SU-DHL-6 (cell line): ENCODE measurements at regions not wholly inside any gene's neighbourhood (a gene's known extent, or its start where the extent isn't known, plus 50 kb on each side); places are given as distances from the start of the nearest gene placed in this dataset.

Experiments
- H2AFZ ChIP-seq: fragments of 200-600 bp; sonication (generic); 2 replicates; pipeline ENCODE4 v1.6.1; 2014; ENCODE audit warnings: low read depth, mild to moderate bottlenecking, moderate library complexity, mixed read lengths, antibody characterized with exemption, low read length; ENCODE audit not compliant: severe bottlenecking
- H3F3A ChIP-seq: fragments of 200-600 bp; shearing (Covaris generic); 2 replicates; pipeline ENCODE4 v1.6.0; 2016; ENCODE audit warnings: antibody characterized with exemption, mild to moderate bottlenecking; ENCODE audit not compliant: insufficient read depth
- H3K27ac ChIP-seq: fragments of 200-600 bp; sonication (generic); 2 replicates; pipeline ENCODE4 v1.5.1; 2016; ENCODE audit warnings: low read depth, mild to moderate bottlenecking, low read length, moderate library complexity, mixed read lengths
- H3K27me3 ChIP-seq: fragments of 200-600 bp; sonication (generic), shearing (Covaris generic); 2 replicates; pipeline ENCODE4 v1.6.0; 2014; ENCODE audit warnings: mild to moderate bottlenecking, low read length
- H3K36me3 ChIP-seq: fragments of 200-600 bp; sonication (generic); 2 replicates; pipeline ENCODE4 v1.6.1; 2014; ENCODE audit warnings: mild to moderate bottlenecking, low read length, mixed read lengths
- H3K4me2 ChIP-seq: fragments of 300-600, 200-600 bp; shearing (Covaris generic), sonication (generic); 2 replicates; pipeline ENCODE4 v1.6.0; 2014; ENCODE audit warnings: low read length, low read depth, mild to moderate bottlenecking; ENCODE audit not compliant: poor library complexity, severe bottlenecking
- H3K4me3 ChIP-seq: fragments of 200-600 bp; sonication (generic); 2 replicates; pipeline ENCODE4 v1.5.1; 2014; ENCODE audit warnings: antibody characterized with exemption, low read length, mild to moderate bottlenecking, mixed read lengths; ENCODE audit not compliant: insufficient read depth, poor library complexity, severe bottlenecking
- H3K79me2 ChIP-seq: fragments of 200-600 bp; sonication (generic); 2 replicates; pipeline ENCODE4 v1.6.1; 2014; ENCODE audit warnings: mild to moderate bottlenecking, low read length, moderate library complexity; ENCODE audit not compliant: insufficient read depth
- H3K9ac ChIP-seq: fragments of 200-600 bp; sonication (generic); 2 replicates; pipeline ENCODE4 v1.7.0; 2014; ENCODE audit warnings: mild to moderate bottlenecking, low read length
- H3K9me2 ChIP-seq: fragments of 200-600 bp; sonication (generic); replicated peaks from 2 replicates; pipeline ENCODE4 v1.6.1; 2014; ENCODE audit warnings: low read length; ENCODE audit not compliant: insufficient read depth
- H3K9me3 ChIP-seq: fragments of 200-600 bp; sonication (generic); 2 replicates; pipeline ENCODE4 v1.6.1; 2014; ENCODE audit warnings: low read length, mixed read lengths; ENCODE audit not compliant: insufficient read depth
- H4K20me1 ChIP-seq: fragments of 200-600 bp; sonication (generic); 2 replicates; pipeline ENCODE4 v1.6.1; 2014; ENCODE audit warnings: low read depth, mild to moderate bottlenecking, antibody characterized with exemption, low read length, moderate library complexity, mixed read lengths
- EZH2phosphoT487 ChIP-seq: fragments of 200-600 bp; sonication (generic), shearing (Covaris generic); conservative IDR thresholded peaks from 2 replicates; pipeline ENCODE4 v1.6.1; 2018; ENCODE audit warnings: mild to moderate bottlenecking, antibody characterized with exemption, low read length, moderate library complexity, mixed read lengths
- TF ChIP-seq, protein P1 (sequence below): fragments of 200-600 bp; sonication (generic); IDR thresholded peaks from one replicate; pipeline ENCODE4 v1.5.1; 2017; ENCODE audit warnings: antibody characterized with exemption, mild to moderate bottlenecking, low read length, moderate library complexity; ENCODE audit not compliant: insufficient read depth, poor library complexity, severe bottlenecking

DNA sequence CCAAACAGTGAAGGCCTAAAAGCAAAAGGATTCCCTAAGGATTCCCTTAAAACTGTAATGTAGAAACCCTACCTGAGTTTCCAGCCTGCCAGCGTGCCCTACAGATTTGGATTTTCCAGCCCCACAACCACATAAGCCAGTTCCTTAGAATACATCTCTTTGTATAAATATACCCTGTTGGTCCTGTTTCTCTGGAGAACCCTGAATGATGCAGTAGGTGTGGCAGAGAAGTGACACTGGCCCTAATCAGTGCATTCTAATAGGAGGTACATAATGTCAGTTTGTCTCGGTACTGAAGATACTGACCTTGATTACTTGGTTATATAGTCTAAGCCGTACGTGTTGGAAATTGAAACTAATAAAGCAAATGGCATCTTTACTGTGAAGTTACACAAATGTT lies 707.8 kb upstream of the SLC35B3 start:
- Histone ChIP-seq H3K9me2 (no peaks in the 10 kb centered on the region), H3K4me2 (no peak overlapping the region), H3K27me3 (0 out of 2 replicates have a peak, but pooled peaks cover 3% of the 10 kb centered on the region), H2AFZ (no peak overlapping the region), H3K9ac (no peak overlapping the region), H3K9me3 (no peaks in the 10 kb centered on the region), H4K20me1 (no peaks in the 10 kb centered on the region), H3K36me3 (no peaks in the 10 kb centered on the region), H3F3A (no peaks in the 10 kb centered on the region), H3K79me2 (no peaks in the 10 kb centered on the region), H3K27ac (no peak overlapping the region), H3K4me3 (no peak overlapping the region)
- TF ChIP-seq EZH2phosphoT487: no peak
- TF ChIP-seq, protein P1, sequence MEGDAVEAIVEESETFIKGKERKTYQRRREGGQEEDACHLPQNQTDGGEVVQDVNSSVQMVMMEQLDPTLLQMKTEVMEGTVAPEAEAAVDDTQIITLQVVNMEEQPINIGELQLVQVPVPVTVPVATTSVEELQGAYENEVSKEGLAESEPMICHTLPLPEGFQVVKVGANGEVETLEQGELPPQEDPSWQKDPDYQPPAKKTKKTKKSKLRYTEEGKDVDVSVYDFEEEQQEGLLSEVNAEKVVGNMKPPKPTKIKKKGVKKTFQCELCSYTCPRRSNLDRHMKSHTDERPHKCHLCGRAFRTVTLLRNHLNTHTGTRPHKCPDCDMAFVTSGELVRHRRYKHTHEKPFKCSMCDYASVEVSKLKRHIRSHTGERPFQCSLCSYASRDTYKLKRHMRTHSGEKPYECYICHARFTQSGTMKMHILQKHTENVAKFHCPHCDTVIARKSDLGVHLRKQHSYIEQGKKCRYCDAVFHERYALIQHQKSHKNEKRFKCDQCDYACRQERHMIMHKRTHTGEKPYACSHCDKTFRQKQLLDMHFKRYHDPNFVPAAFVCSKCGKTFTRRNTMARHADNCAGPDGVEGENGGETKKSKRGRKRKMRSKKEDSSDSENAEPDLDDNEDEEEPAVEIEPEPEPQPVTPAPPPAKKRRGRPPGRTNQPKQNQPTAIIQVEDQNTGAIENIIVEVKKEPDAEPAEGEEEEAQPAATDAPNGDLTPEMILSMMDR: no peak

- Histone ChIP-seq H3K9me3 (no peaks in the 10 kb centered on the region), H2AFZ (no peak overlapping the region), H3K4me3 (no peak overlapping the region), H3K27ac (no peak overlapping the region), H3K4me2 (no peak overlapping the region), H4K20me1 (no peaks in the 10 kb centered on the region), H3K9ac (no peak overlapping the region), H3K79me2 (no peaks in the 10 kb centered on the region), H3F3A (no peaks in the 10 kb centered on the region), H3K9me2 (no peaks in the 10 kb centered on the region), H3K36me3 (no peaks in the 10 kb centered on the region), H3K27me3 (0 out of 2 replicates have a peak, but pooled peaks cover 3% of the 10 kb centered on the region)
- TF ChIP-seq EZH2phosphoT487: no peak
- TF ChIP-seq, protein P1: no peak
Measured at GRCh38 chr6:9140951-9141460, 705.7 kb upstream of the SLC35B3 start.

GRCh38 chr6:9140172-9140571 lies 704.8 kb upstream of the SLC35B3 start:
- no peaks in the 10 kb centered on the region for H3K9me2 ChIP-seq
- H3K9me3 ChIP-seq: no peaks in the 10 kb centered on the region
- no peaks in the 10 kb centered on the region for H3K79me2 ChIP-seq
- TF ChIP-seq, protein P1: no peak
- TF ChIP-seq EZH2phosphoT487: no peak
- H4K20me1 ChIP-seq: no peaks in the 10 kb centered on the region
- H3K36me3 ChIP-seq: no peaks in the 10 kb centered on the region
- H3K4me2 ChIP-seq: no peak overlapping the region
- no peak overlapping the region for H3K27ac ChIP-seq
- H2AFZ ChIP-seq: no peak overlapping the region
- H3K9ac ChIP-seq: no peak overlapping the region
- no peaks in the 10 kb centered on the region for H3F3A ChIP-seq
- H3K27me3 ChIP-seq: 0 out of 2 replicates have a peak, but pooled peaks cover 3% of the 10 kb centered on the region
- H3K4me3 ChIP-seq: no peak overlapping the region
